Natural killer cell (primary cell): ENCODE measurements at regions not wholly inside any gene's neighbourhood (a gene's known extent, or its start where the extent isn't known, plus 50 kb on each side); places are given as distances from the start of the nearest gene placed in this dataset.

Experiments
- ATAC-seq, 3 donors: fragments of 150-1000 bp in 2 of 3; fragments of 200-7000 bp in 1 of 3; cut with Tn5 transposase; 1 replicate in 1 of 3; 2 replicates in 2 of 3; pipeline ENCODE4 v1.10.0; 2021; ENCODE audit warnings: mild to moderate bottlenecking in 2 of 3, moderate library complexity in 2 of 3
- DNase-seq, 2 donors: peaks; one replicate each; pipeline versions ENCODE4 v3.0.0 to v3.0.0-alpha.2; 2013 to 2021; ENCODE audit warnings: mixed read lengths in 1 of 2
- H3K27ac ChIP-seq: one replicate; pipeline ENCODE4 v1.5.1; 2013; ENCODE audit warnings: mild to moderate bottlenecking, low read length
- H3K27me3 ChIP-seq: one replicate; pipeline ENCODE4 v1.6.1; 2013; ENCODE audit warnings: low read length; ENCODE audit not compliant: control insufficient read depth, insufficient read depth
- H3K36me3 ChIP-seq: one replicate; pipeline ENCODE4 v1.6.1; 2013; ENCODE audit warnings: low read length; ENCODE audit not compliant: control insufficient read depth, insufficient read depth
- H3K4me1 ChIP-seq: one replicate; pipeline ENCODE4 v1.6.1; 2013; ENCODE audit warnings: low read length; ENCODE audit not compliant: control insufficient read depth, insufficient read depth
- H3K4me3 ChIP-seq: one replicate; pipeline ENCODE4 v1.5.1; 2013; ENCODE audit warnings: low read length
- H3K9me3 ChIP-seq: one replicate; pipeline ENCODE4 v1.6.1; 2013; ENCODE audit warnings: low read length; ENCODE audit not compliant: control insufficient read depth, insufficient read depth
- H3K27ac Mint-ChIP-seq, 2 donors: one replicate each; pipeline ENCODE4 v1.8.0; 2022; ENCODE audit warnings: mild to moderate bottlenecking in 2 of 2, mixed read lengths in 2 of 2, moderate library complexity in 1 of 2
- H3K27me3 Mint-ChIP-seq, 2 donors: one replicate each; pipeline ENCODE4 v1.8.0; 2022; ENCODE audit warnings: low read depth in 2 of 2, mixed read lengths in 2 of 2
- H3K36me3 Mint-ChIP-seq: one replicate; pipeline ENCODE4 v1.8.0; 2022; ENCODE audit warnings: mixed read lengths
- H3K4me1 Mint-ChIP-seq, 2 donors: one replicate each; pipeline ENCODE4 v1.8.0; 2022; ENCODE audit warnings: mixed read lengths in 2 of 2
- H3K4me3 Mint-ChIP-seq: one replicate; pipeline ENCODE4 v1.8.0; 2022; ENCODE audit warnings: mild to moderate bottlenecking, moderate library complexity, mixed read lengths
- H3K9me3 Mint-ChIP-seq, 2 donors: one replicate each; pipeline ENCODE4 v1.8.0; 2022; ENCODE audit warnings: mixed read lengths in 2 of 2
- WGBS: methylation state at CpG from one replicate; pipeline ENCODE4 v1.1.7; 2013; ENCODE audit warnings: missing lambda C conversion rate; ENCODE audit not compliant: insufficient coverage; 5-methylcytosine and 5-hydroxymethylcytosine counted together
- intact Hi-C: fragments of 100-400 bp; cut with micrococcal nuclease; formaldehyde crosslinking; loops from one replicate; pipeline ENCODE4 v1.14.2; 2022
- TF ChIP-seq, protein P1 (sequence below): fragments of 200-600 bp; IDR thresholded peaks from one replicate; pipeline ENCODE4 v1.8.0; 2022; ENCODE audit warnings: antibody characterized with exemption

DNA sequence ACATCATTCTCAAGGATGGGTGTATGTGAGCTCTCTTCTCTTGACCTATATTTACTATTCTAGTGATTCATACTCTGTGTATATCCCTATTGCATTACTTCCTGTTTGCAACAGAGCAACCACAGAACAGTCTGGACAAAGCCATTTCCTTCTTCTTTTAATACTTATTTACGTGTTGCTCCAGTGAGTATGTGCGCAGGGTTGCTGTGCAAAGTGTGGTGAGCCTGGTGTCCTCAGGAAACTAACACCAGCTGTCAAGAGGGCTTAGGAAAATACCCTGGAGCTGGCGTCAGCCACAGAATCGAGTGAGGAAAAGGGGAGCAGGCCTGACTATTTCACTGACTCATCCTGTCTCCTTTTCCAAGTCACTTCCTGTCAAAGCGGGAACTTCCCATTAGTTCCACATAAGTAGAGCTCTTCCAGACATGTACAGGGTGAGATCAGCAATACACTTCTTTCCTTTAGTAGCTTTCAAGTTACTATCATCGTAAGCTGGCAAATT lies 214.1 kb upstream of the COPS8 start:
- Histone ChIP-seq H3K36me3 (no peaks in the 10 kb centered on the region), H3K9me3 (peaks cover 2% of the 10 kb centered on the region), H3K27ac (no peak overlapping the region), H3K27me3 (no peaks in the 10 kb centered on the region), H3K4me3 (no peak overlapping the region), H3K4me1 (no peaks in the 10 kb centered on the region)
- intact Hi-C loops: no loop called here
- Mint-ChIP-seq H3K9me3 (no peaks in the 10 kb centered on the region), H3K4me1 (peaks cover 10 to 12% of the 10 kb centered on the region in 2 donors), H3K27ac (peak overlapping the region in 1 of 2 donors; percentile 27), H3K4me3 (no peak overlapping the region), H3K27me3 (peaks cover 6 to 42% of the 10 kb centered on the region in 2 donors), H3K36me3 (no peaks in the 10 kb centered on the region)
- WGBS: 23% methylated on average over 6 of the region's 6 CpGs
- TF ChIP-seq, protein P1, sequence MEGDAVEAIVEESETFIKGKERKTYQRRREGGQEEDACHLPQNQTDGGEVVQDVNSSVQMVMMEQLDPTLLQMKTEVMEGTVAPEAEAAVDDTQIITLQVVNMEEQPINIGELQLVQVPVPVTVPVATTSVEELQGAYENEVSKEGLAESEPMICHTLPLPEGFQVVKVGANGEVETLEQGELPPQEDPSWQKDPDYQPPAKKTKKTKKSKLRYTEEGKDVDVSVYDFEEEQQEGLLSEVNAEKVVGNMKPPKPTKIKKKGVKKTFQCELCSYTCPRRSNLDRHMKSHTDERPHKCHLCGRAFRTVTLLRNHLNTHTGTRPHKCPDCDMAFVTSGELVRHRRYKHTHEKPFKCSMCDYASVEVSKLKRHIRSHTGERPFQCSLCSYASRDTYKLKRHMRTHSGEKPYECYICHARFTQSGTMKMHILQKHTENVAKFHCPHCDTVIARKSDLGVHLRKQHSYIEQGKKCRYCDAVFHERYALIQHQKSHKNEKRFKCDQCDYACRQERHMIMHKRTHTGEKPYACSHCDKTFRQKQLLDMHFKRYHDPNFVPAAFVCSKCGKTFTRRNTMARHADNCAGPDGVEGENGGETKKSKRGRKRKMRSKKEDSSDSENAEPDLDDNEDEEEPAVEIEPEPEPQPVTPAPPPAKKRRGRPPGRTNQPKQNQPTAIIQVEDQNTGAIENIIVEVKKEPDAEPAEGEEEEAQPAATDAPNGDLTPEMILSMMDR: no peak
- ATAC-seq (peak; percentile 31 to 85 (median 55)), DNase-seq (peak in 1 of 2 donors; percentile 6)

DNA sequence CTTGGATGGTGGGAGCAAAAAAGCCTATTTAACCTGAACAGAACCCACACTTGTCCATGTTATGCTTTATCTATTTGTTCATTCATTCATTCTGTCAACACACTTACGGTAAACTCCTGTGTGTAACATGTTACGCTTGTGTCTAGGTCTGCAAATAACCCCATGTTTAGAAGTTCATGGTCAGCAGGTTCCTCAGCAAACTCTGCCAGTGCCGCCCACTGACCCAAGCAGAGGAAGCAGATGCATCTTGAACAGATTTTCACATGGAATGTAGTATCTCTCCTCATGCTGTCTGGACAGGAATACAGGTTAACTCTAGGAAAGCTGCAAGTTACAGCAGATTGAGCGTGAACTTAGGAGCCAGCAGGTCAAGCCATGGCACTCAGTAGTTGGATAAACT lies 213.7 kb upstream of the COPS8 start:
- DNase-seq: no peak
- Mint-ChIP-seq H3K4me1 (peaks cover 10 to 12% of the 10 kb centered on the region in 2 donors), H3K27me3 (peaks cover 6 to 37% of the 10 kb centered on the region in 2 donors), H3K4me3 (no peak overlapping the region), H3K36me3 (no peaks in the 10 kb centered on the region), H3K27ac (no peak overlapping the region), H3K9me3 (no peaks in the 10 kb centered on the region)
- H3K27me3 ChIP-seq: no peaks in the 10 kb centered on the region
- peaks cover 2% of the 10 kb centered on the region for H3K9me3 ChIP-seq
- H3K4me3 ChIP-seq: no peak overlapping the region
- intact Hi-C loops: no loop called here
- no peaks in the 10 kb centered on the region for H3K36me3 ChIP-seq
- no peak overlapping the region for H3K27ac ChIP-seq
- no peaks in the 10 kb centered on the region for H3K4me1 ChIP-seq
- TF ChIP-seq, protein P1: no peak
- peak in 1 of 3 donors; percentile 5 for ATAC-seq
- 89% methylated on average over 4 of the region's 4 CpGs for WGBS

DNA sequence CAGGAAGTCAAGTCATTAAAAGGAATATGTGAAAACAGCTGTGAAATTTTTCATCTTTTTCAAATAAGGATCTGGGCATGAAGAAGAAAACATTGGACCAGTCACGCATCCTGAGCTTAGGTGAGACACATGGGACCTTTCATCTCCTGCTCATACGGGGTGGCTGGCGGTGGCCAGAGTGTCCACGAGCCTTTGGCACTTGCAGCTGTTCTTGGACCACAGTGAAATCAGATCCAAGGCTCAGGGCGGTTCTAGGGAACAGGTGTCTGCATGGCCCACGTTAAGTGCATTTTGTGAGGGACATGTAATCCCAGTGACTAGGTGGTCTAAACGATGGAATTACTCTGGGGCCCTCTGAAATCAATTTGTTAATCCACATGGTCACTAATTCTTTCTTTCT lies 212.7 kb upstream of the COPS8 start:
- H3K27ac Mint-ChIP-seq: no peak overlapping the region
- 92% methylated on average over 7 of the region's 7 CpGs for WGBS
- DNase-seq (no peak), ATAC-seq (no peak)
- H3K36me3 Mint-ChIP-seq: no peaks in the 10 kb centered on the region
- intact Hi-C loops: no loop called here
- H3K4me3 ChIP-seq: no peak overlapping the region
- TF ChIP-seq, protein P1: no peak
- peaks cover 6 to 35% of the 10 kb centered on the region in 2 donors for H3K27me3 Mint-ChIP-seq
- H3K4me1 ChIP-seq: no peaks in the 10 kb centered on the region
- no peaks in the 10 kb centered on the region for H3K9me3 ChIP-seq
- H3K4me3 Mint-ChIP-seq: no peak overlapping the region
- no peak overlapping the region for H3K27ac ChIP-seq
- H3K9me3 Mint-ChIP-seq: no peaks in the 10 kb centered on the region
- H3K36me3 ChIP-seq: no peaks in the 10 kb centered on the region
- H3K4me1 Mint-ChIP-seq: peaks cover 10 to 12% of the 10 kb centered on the region in 2 donors
- no peaks in the 10 kb centered on the region for H3K27me3 ChIP-seq

DNA sequence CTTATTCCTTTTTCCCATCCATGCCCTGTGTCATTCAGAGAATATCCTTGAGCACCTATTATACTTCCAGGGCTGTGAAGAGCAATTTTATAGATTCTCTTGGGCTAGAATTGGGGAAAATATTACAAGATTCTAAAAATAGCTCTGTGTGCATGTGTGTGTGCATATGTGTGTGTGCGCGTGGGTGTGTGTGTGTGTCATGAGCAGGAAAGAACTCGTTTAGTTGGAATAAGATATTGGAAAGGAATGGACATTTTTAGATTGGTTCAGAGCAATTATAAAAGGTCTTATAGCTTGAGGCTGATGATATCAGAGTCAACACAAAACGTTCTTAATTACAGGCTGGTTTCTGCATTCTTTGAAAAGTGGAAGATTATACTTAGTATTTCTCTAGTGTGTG lies 212.1 kb upstream of the COPS8 start:
- no peaks in the 10 kb centered on the region for H3K9me3 ChIP-seq
- Mint-ChIP-seq H3K4me3 (no peak overlapping the region), H3K27me3 (peaks cover 6 to 32% of the 10 kb centered on the region in 2 donors), H3K9me3 (no peaks in the 10 kb centered on the region), H3K4me1 (peaks cover 10 to 12% of the 10 kb centered on the region in 2 donors), H3K36me3 (no peaks in the 10 kb centered on the region), H3K27ac (no peak overlapping the region)
- DNase-seq (no peak), ATAC-seq (no peak)
- no peak overlapping the region for H3K4me3 ChIP-seq
- H3K27me3 ChIP-seq: no peaks in the 10 kb centered on the region
- intact Hi-C loops: no loop called here
- no peaks in the 10 kb centered on the region for H3K36me3 ChIP-seq
- 74% methylated on average over 4 of the region's 4 CpGs for WGBS
- H3K27ac ChIP-seq: no peak overlapping the region
- TF ChIP-seq, protein P1: no peak
- no peaks in the 10 kb centered on the region for H3K4me1 ChIP-seq
